ENCODE measurements at regions not wholly inside any gene's neighbourhood (a gene's known extent, or its start where the extent isn't known, plus 50 kb on each side); places are given as distances from the start of the nearest gene placed in this dataset.

DNA sequence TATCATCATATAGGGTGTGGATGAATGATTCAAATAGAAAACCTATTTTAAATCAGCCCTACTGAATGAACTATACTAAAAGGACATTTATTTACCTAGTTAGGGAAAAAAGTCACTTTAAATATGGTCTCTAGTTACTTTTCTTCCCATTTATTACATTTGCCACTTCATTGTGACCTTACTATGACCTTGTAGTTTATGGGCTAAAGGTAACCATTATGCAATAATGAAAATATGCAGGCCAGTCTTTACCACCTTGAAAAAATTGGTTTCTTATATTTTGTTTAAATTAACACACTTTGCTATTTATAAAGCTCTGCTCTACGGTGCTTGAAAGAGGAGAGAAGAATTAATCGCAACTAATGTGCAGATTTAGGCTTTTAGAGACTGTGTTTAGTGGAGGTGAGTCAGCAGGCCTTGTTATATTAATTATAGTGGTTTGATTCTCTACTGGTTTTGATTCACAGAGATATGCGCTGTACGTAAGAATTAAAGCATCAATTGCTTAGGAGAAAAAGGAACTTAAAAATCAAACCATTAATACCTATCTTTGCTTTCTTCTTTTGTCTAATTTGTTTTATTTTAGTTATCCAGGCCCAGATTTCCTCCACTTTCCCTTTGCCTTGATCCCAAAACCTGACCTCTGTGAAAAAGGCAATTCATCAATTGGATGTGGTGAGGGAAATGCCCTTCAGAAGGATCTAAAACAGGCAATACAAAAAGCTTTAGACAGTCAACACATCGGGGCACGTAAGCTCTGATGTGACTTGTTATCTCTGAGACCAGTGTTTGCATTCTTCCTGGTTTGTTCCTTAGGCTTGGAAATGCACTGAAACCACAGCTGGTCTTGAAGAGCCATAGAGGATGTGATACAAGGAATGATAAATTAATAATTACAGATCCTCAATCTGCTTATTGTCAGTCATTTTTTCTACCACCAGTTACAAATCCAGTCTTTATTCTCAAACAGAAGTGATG lies 141.2 kb upstream of the HDAC9 start:
- in situ Hi-C loops (cut with MboI; ENCODE audit: low sequenced_read_pairs), result loop anchor here (25.0 kb wide), 1 partner anchor 233 kb away; no protein-coding TSS in a partner anchor

DNA sequence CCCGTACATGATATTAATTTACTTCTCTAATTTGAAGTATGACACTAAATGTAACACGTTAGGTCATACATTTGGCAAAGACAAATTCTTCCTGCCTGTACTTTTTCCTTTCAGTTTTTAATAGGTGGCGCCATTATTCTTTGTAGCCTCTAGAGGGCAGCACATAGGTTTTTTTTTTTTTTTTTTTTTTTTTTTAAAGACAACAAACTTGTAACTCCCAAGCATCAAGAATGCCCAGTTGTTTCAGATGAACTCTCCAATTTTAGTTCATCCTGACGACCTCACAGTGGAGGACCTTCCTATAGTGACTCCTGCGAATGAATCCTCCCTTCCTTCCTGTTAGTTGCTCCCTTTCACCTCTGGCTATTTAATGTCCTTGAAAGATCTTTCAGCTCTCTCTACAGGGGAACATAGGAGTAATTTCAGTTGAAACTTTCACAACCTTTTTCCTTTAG lies 139.3 kb upstream of the HDAC9 start:
- in situ Hi-C loops (cut with MboI; ENCODE audit: low sequenced_read_pairs), result loop anchor here (25.0 kb wide), 1 partner anchor 231 kb away; no protein-coding TSS in a partner anchor

DNA sequence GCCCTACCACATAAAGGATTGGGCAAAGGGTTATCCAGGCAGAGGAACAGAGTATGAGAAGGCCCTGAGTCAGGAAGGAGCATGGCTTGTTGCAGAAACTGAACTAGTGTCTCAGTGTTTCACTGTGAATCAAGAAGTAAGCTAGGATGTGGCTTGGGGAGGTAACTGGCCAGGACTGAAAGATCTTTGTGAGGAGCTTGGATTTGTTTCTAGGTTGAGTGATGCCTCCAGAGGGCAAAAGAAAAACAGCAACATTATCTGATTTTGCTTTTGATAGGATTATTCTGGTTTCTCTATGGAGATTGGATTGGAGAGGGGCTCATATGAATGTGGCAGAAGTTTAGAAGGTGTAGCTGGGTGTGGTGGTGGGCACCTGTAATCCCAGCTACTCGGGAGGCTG lies 137.9 kb upstream of the HDAC9 start:
- in situ Hi-C loops (cut with MboI; ENCODE audit: low sequenced_read_pairs), result loop anchor here (25.0 kb wide), 1 partner anchor 230 kb away; no protein-coding TSS in a partner anchor

DNA sequence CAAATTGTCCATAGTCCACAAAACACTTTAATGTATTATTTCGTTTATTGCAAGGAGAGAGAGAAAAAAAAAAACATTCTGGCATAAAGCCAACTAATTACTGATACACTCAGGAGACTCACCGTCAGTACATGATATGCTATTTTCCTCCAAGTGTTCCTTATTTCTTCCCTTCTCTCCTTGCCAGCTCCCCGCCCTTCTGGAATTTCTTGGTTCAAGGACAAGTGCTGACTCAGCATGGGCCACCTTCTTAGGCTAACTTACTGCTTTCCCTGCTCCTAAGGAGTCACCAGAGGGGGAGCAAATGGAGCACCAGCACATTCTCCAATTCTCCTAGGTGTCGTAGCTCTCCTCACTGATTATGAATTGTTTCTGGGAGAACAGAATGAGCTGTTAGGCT lies 133.8 kb upstream of the HDAC9 start:
- in situ Hi-C loops (cut with MboI; ENCODE audit: low sequenced_read_pairs), result loop anchor here (25.0 kb wide), 1 partner anchor 226 kb away; no protein-coding TSS in a partner anchor

DNA sequence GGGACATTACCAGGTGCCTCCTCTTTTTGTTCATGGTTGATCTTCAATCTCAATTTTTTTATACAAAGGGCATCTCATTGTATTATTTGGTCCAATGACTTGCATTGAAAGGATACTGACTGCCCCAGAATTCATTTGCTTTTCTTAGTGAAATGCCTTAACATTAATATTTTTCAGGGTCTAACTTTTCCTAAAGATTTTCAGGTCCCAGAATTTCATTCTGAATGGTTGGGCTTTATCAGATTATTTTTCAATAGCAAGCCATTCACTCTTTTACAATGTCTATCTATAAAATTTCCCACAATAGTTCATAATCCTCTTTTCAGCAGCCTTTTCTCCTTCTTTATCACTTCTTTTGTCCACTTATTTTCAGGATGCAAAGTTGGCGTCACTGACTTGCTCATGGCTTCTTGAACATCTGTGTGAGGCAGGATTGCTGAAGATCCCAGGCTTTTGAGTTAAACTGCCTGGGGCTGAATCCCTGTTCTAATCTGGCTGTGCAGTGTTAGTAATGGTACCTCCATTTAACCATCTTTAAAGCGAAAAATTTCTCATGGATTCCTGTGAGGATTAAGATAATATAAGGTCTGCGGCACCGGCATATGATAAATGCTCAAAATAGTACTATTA lies 131.7 kb upstream of the HDAC9 start:
- in situ Hi-C loops (cut with MboI; ENCODE audit: low sequenced_read_pairs), result loop anchor here (25.0 kb wide), 1 partner anchor 223 kb away; no protein-coding TSS in a partner anchor

DNA sequence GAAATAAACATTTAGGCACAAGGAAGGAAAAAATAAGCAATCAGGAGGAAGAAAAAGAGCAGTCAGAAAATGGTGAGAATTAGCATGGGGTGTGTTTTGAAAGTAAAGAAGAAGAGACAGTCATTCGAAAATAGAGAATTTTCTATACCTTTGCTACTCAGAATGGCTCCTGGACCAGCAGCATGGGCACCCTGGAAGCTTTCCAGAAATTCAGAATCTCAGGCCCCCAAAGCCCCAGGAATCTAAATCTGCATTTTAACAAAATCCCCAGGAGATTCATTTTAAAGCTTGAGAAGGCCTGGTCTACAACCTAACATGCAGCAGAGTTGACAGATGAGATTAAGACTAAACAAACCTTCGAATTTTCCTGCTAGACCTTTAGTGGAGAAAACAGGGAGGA lies 131.2 kb upstream of the HDAC9 start:
- in situ Hi-C loops (cut with MboI; ENCODE audit: low sequenced_read_pairs), result loop anchor here (25.0 kb wide), 1 partner anchor 223 kb away; no protein-coding TSS in a partner anchor

DNA sequence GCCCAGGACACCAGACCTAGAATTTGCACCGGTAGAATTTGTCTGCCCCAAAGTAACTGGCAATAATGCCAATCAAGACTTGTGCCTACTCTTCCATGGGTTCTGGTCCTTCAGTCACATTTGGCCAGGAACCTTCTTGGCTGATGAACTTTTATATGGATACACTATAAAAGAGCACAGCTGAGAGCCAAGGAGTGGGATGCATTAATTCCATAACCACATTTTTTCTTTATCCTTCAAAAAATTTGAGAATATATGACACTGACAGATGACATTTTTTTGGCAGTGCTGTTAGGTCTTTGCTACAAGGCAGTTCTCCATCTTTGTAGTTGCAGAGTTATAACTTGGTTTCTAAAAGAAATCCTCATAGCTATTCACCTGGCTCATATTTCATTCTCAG lies 129.2 kb upstream of the HDAC9 start:
- in situ Hi-C loops (cut with MboI; ENCODE audit: low sequenced_read_pairs), result loop anchor here (25.0 kb wide), 1 partner anchor 221 kb away; no protein-coding TSS in a partner anchor

DNA sequence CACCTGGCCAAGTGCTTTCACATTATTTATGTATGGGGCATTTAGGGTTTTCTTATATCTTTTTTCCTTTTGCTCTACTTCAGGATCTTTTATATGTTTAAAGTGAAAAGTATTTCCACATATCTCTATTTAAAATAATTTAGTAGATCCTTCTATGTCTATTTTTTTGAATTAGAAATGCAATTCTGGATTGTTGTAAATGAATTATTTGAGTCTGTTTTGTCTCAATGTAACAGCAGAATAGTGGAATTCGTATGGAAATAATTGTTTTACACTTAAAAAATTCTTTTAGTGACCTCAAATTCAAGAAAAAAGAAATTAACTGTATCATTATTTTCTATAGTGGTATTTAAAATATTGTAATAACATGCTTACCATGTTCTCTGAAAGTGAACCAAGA lies 126.5 kb upstream of the HDAC9 start:
- in situ Hi-C loops (cut with MboI; ENCODE audit: low sequenced_read_pairs), result loop anchor here (25.0 kb wide), 1 partner anchor 218 kb away; no protein-coding TSS in a partner anchor

DNA sequence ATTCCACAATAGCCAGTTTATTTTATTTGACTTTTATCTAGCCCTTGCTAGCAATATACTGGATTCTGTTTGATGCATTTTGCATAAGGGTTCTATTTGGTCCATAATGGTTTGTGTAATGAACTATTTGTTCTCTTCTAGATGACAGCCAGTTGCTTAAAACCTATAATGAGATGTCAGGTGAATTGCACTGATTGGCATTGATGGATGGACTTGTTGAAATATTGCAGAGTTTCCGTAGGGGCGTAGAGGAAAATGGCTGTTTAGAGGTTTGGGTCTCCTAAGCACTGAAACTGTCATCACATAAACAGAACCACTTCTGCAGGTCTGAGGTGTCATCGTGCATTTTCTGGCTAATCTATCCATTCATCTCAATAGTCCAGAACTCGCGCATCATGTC lies 124.9 kb upstream of the HDAC9 start:
- in situ Hi-C loops (cut with MboI; ENCODE audit: low sequenced_read_pairs), result loop anchor here (25.0 kb wide), 1 partner anchor 217 kb away; no protein-coding TSS in a partner anchor

DNA sequence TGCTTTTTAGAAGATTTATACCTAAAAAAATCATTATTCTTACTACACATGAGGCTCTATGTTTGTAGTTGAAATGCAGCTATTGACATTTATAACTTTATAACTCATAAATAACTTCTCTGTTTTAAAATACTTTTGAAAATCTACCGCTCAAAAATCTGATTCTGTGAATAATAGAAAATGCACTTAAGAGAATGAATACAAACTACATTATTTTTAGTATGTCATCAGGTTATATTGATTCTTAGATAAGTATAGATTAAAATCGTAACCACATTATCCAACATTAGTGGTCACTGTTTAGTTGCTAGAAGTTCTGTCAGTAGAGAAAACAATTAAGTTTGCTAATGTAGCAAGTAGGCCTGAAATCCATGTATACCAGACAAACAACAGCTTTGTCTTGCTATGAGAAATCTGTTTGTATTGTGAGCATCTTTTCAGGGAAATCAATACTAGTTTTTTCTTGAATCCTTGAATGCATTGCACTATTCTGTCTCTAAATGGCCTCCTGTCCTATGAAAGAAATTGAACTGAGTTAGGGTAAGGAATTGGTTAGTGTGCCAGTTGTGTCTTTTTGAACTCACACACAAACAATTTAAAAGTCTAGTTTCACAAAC lies 116.5 kb upstream of the HDAC9 start:
- in situ Hi-C loops (cut with MboI; ENCODE audit: low sequenced_read_pairs), result no loop called here

DNA sequence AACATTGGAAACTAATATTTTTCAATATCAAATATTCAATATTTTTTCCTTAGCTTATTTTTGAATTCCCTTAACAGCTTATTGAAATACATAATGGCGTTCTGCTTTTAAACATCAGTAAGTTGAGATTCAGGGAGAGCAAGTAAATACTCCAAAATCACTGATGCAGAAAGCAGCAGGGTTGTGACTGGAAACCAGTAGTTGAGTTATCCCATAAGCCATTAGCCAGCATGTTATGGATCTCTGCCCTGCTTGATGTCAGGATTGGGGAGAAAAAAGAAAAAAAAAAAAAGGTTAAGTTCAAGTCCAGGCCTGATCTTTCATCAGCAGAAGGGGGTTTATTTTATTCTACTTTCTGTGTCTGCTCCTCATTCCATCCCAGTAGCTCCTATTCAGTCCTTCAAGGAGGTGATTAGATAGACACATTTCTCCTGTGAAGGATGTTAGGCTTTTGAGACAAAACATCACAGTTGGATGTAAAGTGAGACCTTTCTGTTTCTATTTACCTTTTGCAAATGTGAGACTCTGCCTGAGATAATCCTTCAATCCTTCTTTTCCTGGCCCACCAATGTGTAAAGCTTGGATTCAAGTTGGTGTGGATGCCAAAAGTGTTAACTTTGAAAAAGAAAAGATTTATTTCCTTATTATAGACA lies 110.9 kb upstream of the HDAC9 start:
- in situ Hi-C loops (cut with MboI; ENCODE audit: low sequenced_read_pairs), result no loop called here

DNA sequence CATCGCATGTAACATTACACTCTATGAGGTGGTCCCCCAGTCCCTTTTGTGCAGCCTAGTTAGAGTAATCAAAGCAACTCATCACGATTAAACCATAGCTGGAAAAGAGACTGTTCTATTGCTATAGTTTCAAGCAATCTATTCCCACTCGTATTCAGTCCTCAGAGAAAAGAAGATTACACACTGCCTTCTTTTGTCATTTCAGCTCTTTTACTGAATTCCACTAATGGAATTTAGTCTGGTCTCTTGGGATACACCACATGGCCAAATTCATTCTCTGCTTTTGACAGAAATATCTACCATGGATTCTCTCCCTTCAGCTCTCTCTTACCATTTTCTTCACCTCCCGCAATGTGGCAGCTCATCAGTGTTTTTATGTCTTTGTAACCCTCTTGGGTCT lies 108.9 kb upstream of the HDAC9 start:
- in situ Hi-C loops (cut with MboI; ENCODE audit: low sequenced_read_pairs), result no loop called here

DNA sequence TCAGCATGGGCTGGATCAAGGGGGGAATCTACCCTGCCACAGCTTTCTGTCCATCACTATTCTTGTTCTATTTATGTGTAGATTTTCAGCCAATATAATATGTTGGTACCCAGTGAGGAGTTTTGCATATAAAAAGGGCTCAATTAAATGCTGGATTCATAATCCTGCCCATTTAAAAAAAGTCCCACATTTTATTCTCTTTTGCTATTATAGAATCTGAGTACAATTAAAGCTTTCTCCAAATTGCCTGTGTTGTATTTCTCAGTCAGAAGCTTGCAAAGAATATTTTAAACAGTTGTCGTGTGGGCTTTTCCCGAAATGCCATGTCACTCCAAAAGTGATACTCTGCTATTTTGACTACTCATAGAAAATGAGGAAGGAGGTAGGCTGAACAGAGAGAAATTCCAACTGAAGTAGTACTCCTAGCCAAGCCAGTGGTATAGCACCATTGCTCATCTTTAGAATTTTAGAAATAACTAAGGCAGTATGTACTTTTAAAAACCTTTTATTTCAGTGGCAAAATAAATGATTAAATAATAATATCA lies 108.3 kb upstream of the HDAC9 start:
- in situ Hi-C loops (cut with MboI; ENCODE audit: low sequenced_read_pairs), result no loop called here

DNA sequence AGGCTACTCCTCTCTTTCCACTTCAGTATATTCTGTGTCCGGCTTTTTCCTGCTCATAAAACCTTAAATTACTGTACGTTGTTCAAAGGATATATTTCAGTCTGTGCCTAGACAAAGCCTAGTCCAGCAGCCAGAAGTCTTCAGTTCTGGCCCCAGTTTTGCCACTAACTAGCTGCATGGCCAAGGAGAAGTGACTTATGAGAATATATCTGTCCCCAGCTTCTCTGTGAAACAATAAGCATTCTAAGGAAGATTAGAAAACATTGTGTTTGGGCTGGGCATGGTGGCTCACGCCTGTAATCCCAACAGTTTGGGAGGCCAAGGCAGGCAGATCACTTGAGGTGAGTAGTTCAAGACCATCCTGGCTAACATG lies 105.0 kb upstream of the HDAC9 start:
- in situ Hi-C loops (cut with MboI; ENCODE audit: low sequenced_read_pairs), result no loop called here

DNA sequence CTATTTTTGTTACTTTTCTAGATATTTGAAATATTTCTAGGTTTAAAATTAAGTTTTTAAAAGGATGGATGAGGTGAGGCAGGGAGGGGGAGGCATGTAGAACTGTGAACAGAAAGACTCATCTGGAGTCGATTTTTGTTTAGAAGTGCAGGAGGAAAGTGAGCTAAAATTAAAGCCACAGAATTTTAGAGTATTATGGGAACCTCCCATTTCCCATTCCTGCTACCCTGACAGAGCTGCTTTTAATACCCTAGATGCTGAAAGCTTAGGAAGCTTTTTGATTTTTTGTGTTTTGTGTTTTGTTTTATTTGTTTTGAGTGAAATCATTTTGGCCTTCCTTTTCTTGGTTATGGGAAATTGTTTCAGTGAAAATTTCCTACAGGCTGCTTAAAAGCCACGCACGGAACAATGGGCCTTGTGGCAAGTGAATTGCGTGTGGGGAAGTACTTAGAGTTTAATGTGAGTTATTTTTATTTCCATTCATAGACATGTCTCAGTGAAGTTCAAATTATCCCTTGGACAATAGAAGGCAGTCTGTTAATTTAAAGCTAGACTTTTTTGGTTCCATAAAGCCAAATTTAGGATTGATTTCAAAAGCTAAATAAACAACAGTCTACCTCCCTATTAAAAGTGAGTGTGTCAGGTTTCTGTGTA lies 102.0 kb upstream of the HDAC9 start:
- in situ Hi-C loops (cut with MboI; ENCODE audit: low sequenced_read_pairs), result no loop called here

DNA sequence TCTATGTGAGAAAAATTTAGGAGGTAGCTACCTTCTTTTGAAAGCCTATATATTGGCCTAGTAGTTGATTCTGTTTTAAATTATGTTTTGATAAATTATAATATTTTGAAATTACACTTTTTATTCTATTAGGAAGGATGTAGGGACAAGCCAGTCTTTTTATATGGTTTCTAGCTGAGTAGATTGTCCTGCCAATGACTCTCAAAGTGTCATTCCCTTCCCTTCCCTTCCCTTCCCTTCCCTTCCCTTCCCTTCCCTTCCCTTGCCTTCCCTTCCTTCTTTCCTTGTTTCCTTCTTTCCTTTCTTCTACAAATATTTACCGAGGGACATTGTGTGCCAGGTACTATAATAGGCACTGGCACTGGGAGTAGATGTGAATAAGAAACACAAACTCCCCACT lies 99.7 kb upstream of the HDAC9 start:
- in situ Hi-C loops (cut with MboI; ENCODE audit: low sequenced_read_pairs), result no loop called here

DNA sequence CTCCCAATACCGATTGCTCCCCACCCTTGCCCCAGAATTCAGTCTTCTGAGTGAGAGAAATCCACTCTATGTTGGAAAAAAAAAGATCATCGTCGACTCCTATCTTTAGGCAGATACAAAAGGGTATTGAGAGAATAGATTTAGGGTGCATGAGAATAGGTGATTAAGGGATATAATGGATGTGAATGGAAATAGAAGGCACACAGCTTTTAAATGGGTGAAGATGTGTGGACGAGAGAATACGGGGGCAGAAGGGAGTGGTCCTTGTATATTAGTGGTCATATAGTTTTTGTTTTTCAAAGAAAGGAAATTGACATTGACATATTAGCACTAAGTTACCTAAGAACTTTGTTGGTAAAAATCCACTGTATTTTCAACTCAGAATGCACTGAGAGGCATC lies 98.6 kb upstream of the HDAC9 start:
- in situ Hi-C loops (cut with MboI; ENCODE audit: low sequenced_read_pairs), result no loop called here

DNA sequence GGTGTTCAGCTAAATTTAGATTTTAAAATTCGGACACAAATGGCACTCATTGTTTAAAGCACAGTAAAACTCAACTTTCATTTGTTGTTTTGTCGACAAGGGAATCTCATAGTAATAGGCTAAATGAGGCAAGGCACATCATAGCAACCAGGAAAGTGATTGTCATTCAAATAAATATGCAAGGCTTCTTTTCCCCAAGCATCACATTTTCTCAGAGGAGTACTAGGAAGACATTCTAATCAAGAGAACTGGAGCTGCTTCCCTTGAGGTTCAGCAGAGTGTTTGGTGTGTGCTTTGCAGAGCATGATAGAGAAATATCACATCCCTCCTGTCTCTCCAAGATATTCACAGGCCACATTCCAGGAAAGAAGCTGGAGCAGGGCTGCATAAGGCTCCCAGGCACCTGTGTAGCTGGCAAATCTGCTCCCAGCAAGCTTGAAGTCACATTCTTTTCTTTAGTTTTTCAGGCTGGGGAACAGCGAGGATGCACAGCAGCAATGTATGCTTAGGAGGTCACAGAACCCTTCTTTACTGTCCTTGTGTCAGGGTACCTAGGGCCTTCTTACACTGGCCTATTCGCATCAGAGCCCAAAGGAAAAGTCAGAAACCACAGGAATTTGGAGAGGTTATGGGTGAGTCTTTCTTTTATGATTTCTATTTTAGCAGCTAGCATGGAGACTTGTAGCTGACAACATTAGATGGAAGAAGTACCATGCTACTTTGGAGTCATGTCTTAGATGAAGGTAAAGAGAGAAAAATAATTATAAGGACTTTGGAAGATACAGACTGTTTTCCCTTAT lies 95.9 kb upstream of the HDAC9 start:
- in situ Hi-C loops (cut with MboI; ENCODE audit: low sequenced_read_pairs), result no loop called here

DNA sequence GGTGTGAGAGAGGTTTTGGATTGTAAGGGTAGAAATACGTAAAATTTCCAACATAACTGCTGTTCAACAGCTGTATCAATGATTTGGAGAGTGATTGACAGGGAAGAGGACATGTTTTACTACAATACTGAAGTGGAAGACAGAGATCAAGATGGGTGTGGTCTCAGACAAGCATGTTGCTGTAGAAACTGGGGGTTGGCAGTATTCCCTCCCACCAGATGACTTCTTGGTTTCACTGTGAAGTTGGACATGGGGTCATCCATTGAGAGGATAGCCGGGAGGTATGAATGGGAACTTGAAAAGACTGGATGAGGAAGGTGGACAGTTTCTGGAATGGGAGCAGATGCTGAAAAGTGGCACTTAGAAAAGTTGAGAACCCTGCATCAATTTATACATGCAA lies 95.3 kb upstream of the HDAC9 start:
- in situ Hi-C loops (cut with MboI; ENCODE audit: low sequenced_read_pairs), result no loop called here
